ENCODE measurements at regions not wholly inside any gene's neighbourhood (a gene's known extent, or its start where the extent isn't known, plus 50 kb on each side); places are given as distances from the start of the nearest gene placed in this dataset.

GRCh38 chr2:217510771-217511291, 492.0 kb downstream of the TNS1 start:
- peak overlapping the region; percentile 11 for H2AFZ ChIP-seq (ENCODE audit: low read depth, low read length)
- TF ChIP-seq EZH2 (IDR thresholded peaks at IDR 0.05; ENCODE audit: insufficient read depth, low read length), result no peak
- peak; percentile 91 for TF ChIP-seq CTCF (IDR thresholded peaks at IDR 0.05; ENCODE audit: insufficient read depth, low read depth, low read length)
- H3K27me3 ChIP-seq (ENCODE audit: insufficient read depth, low read length), result no peaks in the 10 kb centered on the region
- H3K4me1 Mint-ChIP-seq (ENCODE audit: low read depth, unreplicated experiment), result peaks cover 33% of the 10 kb centered on the region
- H3K36me3 ChIP-seq (ENCODE audit: insufficient read depth, low read length), result no peaks in the 10 kb centered on the region
- peaks cover 8% of the 10 kb centered on the region for H3K4me1 ChIP-seq (ENCODE audit: insufficient read depth, low read length)
- H4K20me1 ChIP-seq (ENCODE audit: insufficient read depth, low read length), result no peaks in the 10 kb centered on the region
- peak overlapping the region; percentile 13 for H3K9ac ChIP-seq (ENCODE audit: low read length)
- H3K36me3 Mint-ChIP-seq (ENCODE audit: low read depth, unreplicated experiment), result no peaks in the 10 kb centered on the region
- H3K9me3 Mint-ChIP-seq (ENCODE audit: unreplicated experiment), result no peaks in the 10 kb centered on the region
- H3K4me2 ChIP-seq (ENCODE audit: low read length), result peak overlapping the region; percentile 21
- no peak overlapping the region for H3K4me3 ChIP-seq (ENCODE audit: insufficient read depth, low read depth, low read length)
- H3K27me3 Mint-ChIP-seq (ENCODE audit: low read depth, unreplicated experiment), result no peaks in the 10 kb centered on the region
- H3K27ac ChIP-seq (ENCODE audit: low read depth, low read length), result no peak overlapping the region
- no peaks in the 10 kb centered on the region for H3K79me2 ChIP-seq (ENCODE audit: insufficient read depth, low read length)
- FAIRE-seq, result peak; percentile 74
- DNase-seq (ENCODE audit: low read depth), result peak; percentile 74
- H3K4me3 Mint-ChIP-seq (ENCODE audit: unreplicated experiment), result no peak overlapping the region
- no peaks in the 10 kb centered on the region for H3K9me3 ChIP-seq (ENCODE audit: insufficient read depth, low read depth, low read length)
- H3K27ac Mint-ChIP-seq (ENCODE audit: unreplicated experiment), result peak overlapping the region; percentile 84

GRCh38 chr2:217505303-217505702, 497.5 kb downstream of the TNS1 start:
- Histone ChIP-seq H3K27ac (ENCODE audit: low read depth, low read length) (no peak overlapping the region), H3K4me1 (ENCODE audit: insufficient read depth, low read length) (peaks cover under 1% of the 10 kb centered on the region), H3K9ac (ENCODE audit: low read length) (no peak overlapping the region), H3K36me3 (ENCODE audit: insufficient read depth, low read length) (no peaks in the 10 kb centered on the region), H4K20me1 (ENCODE audit: insufficient read depth, low read length) (no peaks in the 10 kb centered on the region), H3K4me2 (ENCODE audit: low read length) (no peak overlapping the region), H3K4me3 (ENCODE audit: insufficient read depth, low read depth, low read length) (no peak overlapping the region), H3K9me3 (ENCODE audit: insufficient read depth, low read depth, low read length) (no peaks in the 10 kb centered on the region), H3K27me3 (ENCODE audit: insufficient read depth, low read length) (no peaks in the 10 kb centered on the region), H2AFZ (ENCODE audit: low read depth, low read length) (no peak overlapping the region), H3K79me2 (ENCODE audit: insufficient read depth, low read length) (no peaks in the 10 kb centered on the region)
- H3K4me1 Mint-ChIP-seq (ENCODE audit: low read depth, unreplicated experiment), result peaks cover 9% of the 10 kb centered on the region
- no peak for TF ChIP-seq CTCF (IDR thresholded peaks at IDR 0.05; ENCODE audit: insufficient read depth, low read depth, low read length)
- TF ChIP-seq EZH2 (IDR thresholded peaks at IDR 0.05; ENCODE audit: insufficient read depth, low read length), result no peak
- no peaks in the 10 kb centered on the region for H3K36me3 Mint-ChIP-seq (ENCODE audit: low read depth, unreplicated experiment)
- no peak for FAIRE-seq
- H3K4me3 Mint-ChIP-seq (ENCODE audit: unreplicated experiment), result no peak overlapping the region
- no peak overlapping the region for H3K27ac Mint-ChIP-seq (ENCODE audit: unreplicated experiment)
- no peak for DNase-seq (ENCODE audit: low read depth)
- H3K9me3 Mint-ChIP-seq (ENCODE audit: unreplicated experiment), result no peaks in the 10 kb centered on the region
- H3K27me3 Mint-ChIP-seq (ENCODE audit: low read depth, unreplicated experiment), result no peaks in the 10 kb centered on the region

GRCh38 chr2:217501887-217502286, 500.9 kb downstream of the TNS1 start:
- DNase-seq (ENCODE audit: low read depth) (no peak), FAIRE-seq (no peak)
- H3K79me2 ChIP-seq (ENCODE audit: insufficient read depth, low read length), result no peaks in the 10 kb centered on the region
- no peak overlapping the region for H3K4me2 ChIP-seq (ENCODE audit: low read length)
- H3K36me3 ChIP-seq (ENCODE audit: insufficient read depth, low read length), result no peaks in the 10 kb centered on the region
- H3K27ac ChIP-seq (ENCODE audit: low read depth, low read length), result no peak overlapping the region
- Mint-ChIP-seq H3K4me3 (ENCODE audit: unreplicated experiment) (no peak overlapping the region), H3K27ac (ENCODE audit: unreplicated experiment) (no peak overlapping the region), H3K4me1 (ENCODE audit: low read depth, unreplicated experiment) (no peaks in the 10 kb centered on the region), H3K9me3 (ENCODE audit: unreplicated experiment) (peaks cover 4% of the 10 kb centered on the region), H3K27me3 (ENCODE audit: low read depth, unreplicated experiment) (no peaks in the 10 kb centered on the region), H3K36me3 (ENCODE audit: low read depth, unreplicated experiment) (peaks cover 2% of the 10 kb centered on the region)
- no peaks in the 10 kb centered on the region for H3K9me3 ChIP-seq (ENCODE audit: insufficient read depth, low read depth, low read length)
- H2AFZ ChIP-seq (ENCODE audit: low read depth, low read length), result no peak overlapping the region
- no peaks in the 10 kb centered on the region for H3K27me3 ChIP-seq (ENCODE audit: insufficient read depth, low read length)
- H3K4me1 ChIP-seq (ENCODE audit: insufficient read depth, low read length), result no peaks in the 10 kb centered on the region
- H4K20me1 ChIP-seq (ENCODE audit: insufficient read depth, low read length), result no peaks in the 10 kb centered on the region
- TF ChIP-seq CTCF (IDR thresholded peaks at IDR 0.05; ENCODE audit: insufficient read depth, low read depth, low read length) (no peak), EZH2 (IDR thresholded peaks at IDR 0.05; ENCODE audit: insufficient read depth, low read length) (no peak)
- H3K4me3 ChIP-seq (ENCODE audit: insufficient read depth, low read depth, low read length), result no peak overlapping the region
- H3K9ac ChIP-seq (ENCODE audit: low read length), result no peak overlapping the region
